Stimulated activated CD4-positive, alpha-beta T cell treated with anti-CD3 and anti-CD28 coated beads, Interleukin-4, amount 100 ng/mL, for 4 hours (primary cell): ENCODE measurements at regions not wholly inside any gene's neighbourhood (a gene's known extent, or its start where the extent isn't known, plus 50 kb on each side); places are given as distances from the start of the nearest gene placed in this dataset.
"Not testable (repeated sequence)": the region's sequence is repeated elsewhere in the genome, so short reads cannot be mapped to it uniquely, and the experiment has no call there.

ENCODE experiments used
- DNase-seq, 2 experiments: peaks; one replicate each; pipeline ENCODE4 v3.0.0-alpha.2; 2020

DNA sequence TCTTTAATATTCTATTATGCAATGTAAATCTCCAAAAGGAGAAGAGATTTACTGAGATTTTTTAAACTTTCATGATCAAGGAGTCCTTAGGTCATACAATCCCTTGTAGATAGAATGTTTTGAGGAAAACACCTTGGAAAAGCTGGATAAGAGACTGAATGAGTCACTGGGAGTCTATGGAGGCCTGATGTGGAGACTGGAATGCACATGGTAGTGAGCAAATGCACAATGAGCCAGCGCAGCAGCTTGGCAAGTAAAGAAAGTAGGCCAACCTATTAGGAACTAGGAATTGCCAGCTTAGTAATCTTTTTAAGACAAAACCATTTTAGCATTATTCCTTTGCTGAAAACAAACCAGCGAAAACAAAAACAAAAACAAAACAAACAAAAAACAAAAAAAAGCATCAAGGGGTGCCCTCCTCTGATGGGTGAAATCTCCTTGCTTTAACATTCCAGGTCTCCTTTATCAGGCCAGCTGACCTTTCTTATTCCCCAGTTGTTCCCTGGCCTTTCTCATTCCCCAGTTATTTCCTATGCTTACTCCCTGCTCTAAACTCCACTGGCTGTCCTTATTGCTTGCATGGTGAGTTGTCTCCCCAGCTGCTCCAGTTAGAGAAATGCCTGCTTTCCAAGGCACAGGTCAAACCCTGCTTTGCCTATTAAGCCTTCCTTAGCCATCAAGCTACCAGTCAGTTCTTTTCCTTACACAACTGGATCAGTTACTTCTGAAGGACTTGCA is 135.8 kb downstream of the PLCE1 start:
- no peak for DNase-seq

DNA sequence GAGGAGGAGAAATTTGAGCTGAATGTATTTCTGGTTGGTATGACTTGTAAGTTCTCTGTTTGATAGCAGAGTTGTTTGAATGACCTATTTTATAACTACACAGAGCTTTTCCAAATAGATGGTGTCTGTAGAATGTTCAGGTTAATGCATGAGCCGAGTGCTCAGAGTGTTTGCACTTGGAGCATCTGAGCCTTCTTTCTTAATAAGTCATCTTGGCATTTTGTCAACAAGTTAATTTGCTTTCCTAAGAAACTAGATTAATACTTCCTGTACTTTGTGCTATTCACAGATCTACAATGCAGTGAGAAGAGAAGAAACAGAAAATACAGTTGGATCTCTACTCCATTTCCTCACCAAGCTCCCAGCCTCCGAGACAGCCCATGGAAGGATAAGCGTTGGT is 138.2 kb downstream of the PLCE1 start:
- DNase-seq = no peak

DNA sequence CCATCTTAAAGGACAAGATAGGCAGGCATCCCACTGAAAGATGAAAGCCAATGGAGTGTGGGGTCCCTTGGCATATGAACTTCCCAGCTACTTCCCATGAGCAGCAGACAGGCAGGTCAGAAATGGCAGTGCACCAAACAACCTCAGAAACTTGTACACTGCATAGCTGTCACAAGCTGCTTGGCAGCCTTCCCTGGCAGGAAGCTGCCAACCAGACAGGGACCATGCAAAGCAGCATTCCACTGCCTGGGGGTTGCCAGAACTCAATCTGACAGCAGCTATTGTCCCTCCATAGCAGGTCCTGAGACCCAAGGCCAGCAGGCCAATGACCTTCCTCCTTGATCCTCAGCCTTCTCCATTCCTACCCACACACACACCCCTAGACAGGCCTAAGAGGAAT is 139.5 kb downstream of the PLCE1 start:
- DNase-seq = no peak

DNA sequence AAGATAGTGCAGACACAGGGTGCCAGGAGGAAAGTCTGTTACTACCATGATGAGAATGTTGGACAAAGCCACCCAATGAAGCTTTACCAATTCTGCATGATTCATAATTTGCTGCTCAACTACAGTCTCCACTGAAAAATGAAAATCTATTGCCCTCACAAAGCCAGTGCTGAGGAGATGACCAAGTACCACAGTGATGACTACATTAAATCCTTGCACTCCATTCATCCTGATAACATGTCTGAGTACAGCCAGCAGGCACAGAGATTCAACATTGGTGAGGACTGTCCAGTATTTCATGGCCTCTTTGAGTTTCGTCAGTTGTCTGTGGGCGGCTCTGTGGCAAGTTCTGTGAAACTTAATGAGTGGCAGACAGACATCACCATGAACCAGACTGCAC is 144.0 kb downstream of the PLCE1 start:
- DNase-seq = no peak

DNA sequence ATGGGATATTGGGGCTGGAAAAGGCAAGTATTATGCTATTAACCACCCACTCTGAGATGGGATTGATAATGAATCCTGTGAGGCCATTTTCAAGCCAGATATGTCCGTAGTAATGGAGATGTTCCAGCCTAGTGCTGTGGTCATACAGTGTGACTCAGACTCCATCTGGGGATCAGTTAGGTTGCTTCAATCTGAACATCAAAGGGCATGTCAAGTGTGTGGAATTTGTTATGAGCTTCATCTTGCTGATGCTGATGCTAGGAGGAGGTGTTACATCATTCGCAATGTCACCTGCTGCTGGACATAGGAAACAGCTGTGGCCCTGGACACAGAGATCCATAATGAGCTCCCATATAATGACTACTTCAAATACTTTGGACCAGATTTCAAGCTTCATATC is 144.7 kb downstream of the PLCE1 start:
- no peak for DNase-seq

DNA sequence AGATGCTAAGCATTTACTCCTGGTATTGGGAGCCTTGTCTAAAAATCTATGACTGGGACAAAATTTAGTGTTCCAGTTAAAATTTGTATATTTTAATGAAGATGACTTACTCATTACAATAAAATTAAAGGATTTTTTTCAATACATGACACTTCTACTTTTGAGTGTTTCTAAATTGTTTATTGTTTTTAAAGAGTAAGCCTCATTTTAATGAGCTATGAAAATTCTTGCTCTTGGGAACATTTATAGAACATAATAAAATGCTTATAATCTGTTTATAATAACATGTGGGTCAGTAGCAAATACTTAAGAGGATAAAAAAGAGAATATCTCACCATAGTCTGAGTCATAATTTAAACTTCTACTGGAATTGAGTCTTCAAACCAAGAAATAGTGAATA is 149.5 kb downstream of the PLCE1 start:
- DNase-seq = no peak

DNA sequence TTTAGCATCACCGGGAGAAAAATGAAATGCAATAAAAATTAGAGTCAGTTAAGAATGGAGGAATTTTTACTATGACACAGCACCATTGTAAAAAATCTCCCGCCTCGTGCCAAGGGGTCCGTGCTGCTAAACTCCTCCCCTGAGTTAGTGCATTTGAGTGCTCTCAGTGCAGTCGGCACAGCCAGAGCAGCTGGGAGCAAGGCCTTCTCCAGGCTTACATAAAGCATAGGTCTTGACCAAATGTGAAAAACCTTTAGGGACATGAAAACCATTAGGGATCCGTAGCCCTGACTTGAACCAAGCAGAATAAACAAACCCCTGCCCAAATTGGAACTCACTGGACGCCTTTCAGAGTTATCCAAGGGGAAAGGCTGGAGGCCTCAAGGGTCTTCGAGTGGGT is 152.6 kb downstream of the PLCE1 start:
- DNase-seq = no peak

DNA sequence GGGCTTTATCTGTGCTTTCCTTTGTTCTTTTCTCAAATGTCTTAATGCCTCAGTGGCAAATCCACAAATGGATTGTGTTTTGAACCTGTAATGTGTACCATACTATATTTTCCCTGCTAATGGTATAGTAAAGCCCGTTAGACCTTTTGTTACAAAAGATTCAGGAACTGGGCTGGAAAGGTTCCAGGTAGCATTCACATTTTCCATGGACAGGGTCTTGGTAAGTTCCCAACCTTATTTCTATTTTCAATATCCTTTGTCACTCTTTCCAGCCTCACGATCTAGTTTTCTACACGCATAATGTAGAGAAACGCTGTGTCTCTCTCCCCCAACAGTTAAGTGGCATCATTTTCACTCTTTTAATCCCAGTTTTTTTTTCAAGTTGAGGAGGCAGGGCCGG is 153.0 kb downstream of the PLCE1 start:
- DNase-seq = no peak

DNA sequence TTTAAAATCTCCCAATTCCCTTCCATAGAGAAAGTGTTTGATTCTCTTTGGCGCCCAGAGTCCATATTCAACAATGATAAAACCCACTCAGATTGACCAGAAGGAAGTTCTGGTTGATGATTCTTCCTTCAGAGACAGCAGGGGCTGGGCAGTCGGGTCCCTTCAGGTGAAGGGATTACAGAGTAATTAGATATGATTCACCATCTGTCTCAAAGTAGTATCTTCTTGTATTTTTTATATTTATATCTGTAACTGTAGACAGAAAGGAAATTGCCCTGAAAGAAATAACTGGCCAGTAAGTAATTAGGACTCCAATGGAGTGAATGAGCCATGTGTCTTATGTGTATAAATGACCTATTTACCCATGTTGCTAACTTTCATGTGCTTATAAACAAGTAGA is 156.0 kb downstream of the PLCE1 start:
- DNase-seq = no peak

DNA sequence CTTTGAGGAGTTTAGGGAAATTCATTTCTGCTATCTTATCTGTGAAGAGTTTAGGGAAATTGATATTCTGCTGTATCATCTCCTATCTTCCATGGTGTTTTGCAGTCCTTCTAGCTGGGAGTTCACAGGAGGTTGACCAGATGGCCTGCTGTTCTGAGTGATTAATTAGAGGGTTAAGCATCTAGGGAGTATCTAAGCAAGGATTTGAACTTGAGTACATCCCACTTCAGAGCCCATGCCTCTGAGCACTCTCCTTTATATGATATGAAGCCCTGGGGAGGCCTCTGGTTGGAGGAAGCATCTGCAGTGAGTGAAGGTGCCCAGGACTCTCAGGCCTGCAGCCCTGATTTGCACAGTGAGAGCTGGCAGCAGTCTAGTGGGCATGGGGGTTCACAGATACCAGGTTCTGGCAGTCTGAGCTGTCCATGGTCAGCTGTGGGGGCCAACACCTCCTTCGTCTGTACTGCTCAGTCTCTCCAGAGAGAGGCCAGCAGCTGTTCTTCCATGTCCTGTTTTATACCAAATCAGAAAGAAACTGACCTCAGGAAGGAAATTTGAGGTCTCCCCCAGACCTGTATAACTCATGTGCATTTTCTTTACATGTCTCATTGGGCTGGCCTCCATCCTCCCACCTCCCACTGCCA is 156.9 kb downstream of the PLCE1 start:
- DNase-seq = no peak

DNA sequence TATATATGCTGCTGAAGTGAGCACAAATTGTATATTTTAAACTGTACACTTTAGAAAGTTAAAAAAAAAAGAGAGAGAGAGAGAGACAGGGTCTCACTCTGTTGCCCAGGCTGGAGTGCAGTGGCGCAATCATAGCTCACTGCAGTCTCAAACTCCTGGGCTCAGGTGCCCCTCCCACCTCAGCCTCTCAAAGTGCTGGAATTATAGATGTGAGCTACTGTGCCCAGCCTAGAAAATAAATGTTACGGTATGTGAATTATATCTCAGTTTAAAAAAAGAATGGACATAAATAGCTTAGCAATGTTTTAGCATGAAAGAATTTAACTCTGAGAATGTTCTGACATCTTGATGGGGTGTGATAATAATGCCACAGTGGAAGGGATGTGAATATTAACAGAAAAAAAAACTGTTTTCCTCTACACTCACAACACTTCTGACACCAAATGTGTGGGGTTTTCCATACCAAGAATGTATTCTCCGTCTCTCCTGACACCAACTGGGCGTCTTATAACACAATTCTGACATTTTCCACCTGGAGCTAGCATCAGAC is 162.1 kb downstream of the PLCE1 start:
- DNase-seq = no peak

DNA sequence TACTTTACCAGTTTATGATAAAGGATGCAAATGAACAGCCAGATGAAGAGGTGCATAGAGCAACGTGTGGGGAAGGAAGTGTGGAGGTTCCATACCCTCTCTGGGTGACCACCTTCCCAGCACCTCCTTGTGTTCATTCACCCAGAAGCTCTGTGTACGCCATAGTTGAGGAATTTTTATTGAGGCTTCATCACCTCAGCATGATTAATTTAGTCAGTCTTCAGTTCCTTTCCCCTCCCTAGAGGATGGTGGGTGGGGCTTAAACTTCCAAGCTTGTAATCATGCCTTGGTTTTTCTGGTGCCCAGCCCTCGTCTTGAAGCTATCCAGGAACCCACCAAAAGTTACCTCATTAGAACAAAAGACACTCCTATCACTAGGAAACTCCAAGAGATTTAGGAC is 162.7 kb downstream of the PLCE1 start:
- DNase-seq = no peak

DNA sequence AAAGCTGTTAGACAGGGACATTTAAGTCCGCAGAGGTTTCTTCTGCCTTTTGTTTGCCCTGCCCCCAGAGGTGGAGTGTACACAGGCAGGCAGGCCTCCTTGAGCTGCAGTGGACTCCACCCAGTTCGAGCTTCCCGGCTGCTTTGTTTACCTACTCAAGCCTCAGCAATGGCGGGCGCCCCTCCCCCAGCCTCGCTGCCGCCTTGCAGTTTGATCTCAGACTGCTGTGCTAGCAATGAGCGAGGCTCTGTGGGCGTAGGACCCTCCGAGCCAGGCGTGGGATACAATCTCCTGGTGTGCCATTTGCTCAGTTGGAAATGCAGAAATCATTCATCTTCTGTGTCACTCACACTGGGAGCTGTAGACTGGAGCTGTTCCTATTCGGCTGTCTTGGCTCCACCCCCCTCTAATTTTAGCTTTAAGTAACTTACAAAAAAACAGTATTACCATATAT is 171.5 kb downstream of the PLCE1 start:
- not testable (repeated sequence) for DNase-seq

DNA sequence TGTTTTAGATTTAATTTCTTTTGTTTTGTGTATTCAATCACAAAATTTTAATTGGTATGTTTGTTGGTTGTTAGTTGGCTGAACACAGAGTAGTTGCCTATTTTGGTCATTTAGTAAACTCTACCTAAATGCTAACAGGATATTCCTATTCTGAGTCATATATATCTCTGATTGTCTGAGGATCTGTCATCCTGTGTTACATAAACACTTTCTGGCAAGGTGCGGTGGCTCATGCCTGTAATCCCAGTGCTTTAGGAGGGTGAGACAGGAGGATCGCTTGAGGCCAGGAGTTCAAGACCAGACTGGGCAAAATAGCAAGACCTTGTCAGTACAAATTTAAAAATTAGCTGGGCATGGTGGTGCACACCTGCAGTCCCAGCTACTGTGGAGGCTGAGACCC is 178.6 kb downstream of the PLCE1 start:
- no peak for DNase-seq

DNA sequence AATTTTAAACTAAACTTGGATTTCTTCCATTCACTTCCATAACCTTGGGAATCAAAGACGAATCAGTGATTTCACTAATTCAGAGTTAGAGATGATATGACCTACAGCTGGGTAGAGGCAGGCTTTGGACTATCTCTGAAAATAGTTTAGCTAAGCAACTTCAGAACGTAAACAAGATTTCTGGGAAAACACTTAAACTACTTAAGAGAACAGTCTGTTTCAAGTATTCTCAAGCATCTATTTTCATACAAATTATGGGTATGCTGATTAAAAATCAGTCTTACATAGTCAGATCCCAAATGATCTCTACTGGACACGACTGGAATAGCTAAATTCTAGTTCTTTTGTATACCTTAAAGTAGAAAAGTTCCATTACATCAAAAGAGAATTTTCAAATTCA is 179.9 kb downstream of the PLCE1 start:
- no peak for DNase-seq

DNA sequence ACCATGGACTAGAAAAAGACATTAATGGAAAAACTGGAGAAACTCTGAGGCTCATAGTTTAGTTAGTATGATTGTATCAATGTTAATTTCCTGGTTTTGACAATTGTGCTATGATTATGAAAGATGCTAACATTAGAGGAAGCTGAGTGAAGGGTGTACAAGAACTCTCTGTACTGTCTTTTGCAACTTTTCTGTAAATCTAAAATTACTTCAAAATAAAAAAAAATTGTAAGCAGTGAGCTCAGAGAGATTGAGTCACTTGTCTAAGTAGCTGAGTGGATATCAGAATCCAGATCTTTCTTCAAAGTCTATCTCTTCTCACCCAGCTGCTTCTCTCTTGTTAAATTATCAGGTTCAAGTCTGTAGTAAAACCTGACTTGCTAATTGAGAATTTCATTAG is 181.1 kb downstream of the PLCE1 start:
- DNase-seq = no peak

DNA sequence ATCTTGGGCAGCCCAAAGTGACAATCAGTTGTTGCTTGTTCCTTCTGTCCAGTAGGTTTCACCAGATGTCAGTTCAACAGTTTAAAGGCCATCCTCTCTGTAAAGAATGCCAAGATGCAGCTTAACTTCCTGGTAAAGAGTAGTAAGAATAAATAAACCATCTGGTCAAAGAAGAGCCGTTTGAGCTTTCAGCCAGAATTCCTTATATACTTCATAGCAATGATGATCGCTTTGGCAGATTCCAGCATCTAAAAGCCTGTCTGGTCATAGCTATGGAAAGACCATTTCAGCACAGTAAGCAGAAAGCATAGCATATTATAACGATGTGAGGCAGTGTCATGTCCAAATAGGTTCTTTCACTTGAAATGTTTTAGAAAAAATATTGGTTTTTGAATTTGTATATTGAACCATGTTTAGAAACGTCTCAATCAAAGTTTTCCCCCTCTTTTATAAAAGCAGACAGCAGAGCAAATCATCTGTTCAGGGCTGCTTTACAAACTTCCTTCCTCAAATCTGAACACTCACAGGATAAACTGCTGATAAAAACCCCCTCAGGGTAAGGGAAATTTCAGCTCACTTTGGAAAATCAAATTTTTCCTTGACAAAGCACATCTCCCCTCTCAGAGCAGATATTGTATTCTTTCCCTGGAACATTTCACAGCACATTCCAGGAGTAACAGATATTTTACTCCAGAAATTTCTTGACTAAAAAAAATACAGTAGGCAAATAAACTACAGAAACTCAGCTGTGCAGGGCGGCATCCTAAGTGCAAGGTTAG is 184.1 kb downstream of the NOC3L start:
- DNase-seq = no peak

DNA sequence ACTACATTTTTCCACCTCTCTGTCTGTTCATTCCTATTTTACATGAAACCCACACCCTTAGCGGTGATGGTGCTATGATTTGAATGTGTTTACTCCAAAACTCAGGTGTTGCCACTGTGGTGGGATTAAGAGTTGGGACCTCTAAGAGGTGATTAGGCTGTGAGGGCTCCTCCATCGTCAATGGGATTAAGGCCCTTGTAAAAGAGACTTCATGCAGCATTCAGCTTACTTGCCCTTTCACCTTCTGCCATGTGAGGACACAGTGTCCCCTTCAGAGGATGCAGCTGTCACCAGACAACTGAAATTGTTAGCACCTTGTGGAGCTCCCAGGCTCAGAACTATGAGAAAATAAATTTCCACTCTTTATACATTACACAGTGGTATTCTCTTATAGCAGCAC is 182.2 kb downstream of the NOC3L start:
- no peak for DNase-seq

DNA sequence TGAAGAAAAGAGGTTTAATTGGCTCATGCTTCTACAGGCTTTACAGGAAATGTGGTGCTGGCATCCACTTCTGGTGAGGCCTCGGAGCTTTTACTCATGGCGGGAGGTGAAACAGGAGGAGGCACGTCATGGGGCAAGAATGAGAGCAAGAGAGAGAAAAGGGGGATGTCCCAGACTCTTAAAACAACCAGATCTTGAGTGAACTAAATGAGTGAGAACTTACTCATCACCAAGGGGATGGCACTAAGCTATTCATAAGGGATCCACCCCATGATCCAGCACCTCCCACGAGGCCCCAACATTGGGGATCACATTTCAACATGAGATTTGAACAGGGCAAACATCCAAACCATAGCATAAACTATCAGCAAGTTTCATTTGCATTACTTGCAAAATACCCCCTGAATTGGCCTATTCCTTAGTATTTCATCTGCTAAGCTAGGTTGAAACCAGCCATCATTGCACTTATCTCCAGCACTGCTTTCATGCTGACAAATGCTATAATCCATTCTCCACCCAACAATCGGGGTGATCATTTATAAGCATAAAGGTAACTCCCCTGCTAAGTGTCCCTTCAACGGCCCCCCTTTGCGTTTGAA is 179.0 kb downstream of the NOC3L start:
- no peak for DNase-seq

DNA sequence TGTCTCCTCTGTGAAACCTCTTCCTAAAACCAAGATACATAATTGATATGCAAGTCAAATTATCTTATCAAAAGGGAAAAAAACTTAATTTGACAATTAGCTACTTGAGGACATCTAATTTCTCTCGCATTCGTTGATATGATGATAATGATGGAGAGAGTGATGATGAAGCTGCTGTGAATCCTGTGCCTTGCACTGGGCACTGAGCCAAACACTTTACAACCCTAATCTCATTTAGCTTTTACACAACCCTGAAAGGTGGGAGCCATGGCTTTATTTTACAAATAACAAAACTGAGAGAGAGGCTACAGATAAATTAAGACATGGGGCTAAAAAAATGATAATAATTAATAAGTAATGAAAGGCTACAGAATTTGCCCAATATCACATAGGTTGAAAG is 176.0 kb downstream of the NOC3L start:
- DNase-seq = no peak

DNA sequence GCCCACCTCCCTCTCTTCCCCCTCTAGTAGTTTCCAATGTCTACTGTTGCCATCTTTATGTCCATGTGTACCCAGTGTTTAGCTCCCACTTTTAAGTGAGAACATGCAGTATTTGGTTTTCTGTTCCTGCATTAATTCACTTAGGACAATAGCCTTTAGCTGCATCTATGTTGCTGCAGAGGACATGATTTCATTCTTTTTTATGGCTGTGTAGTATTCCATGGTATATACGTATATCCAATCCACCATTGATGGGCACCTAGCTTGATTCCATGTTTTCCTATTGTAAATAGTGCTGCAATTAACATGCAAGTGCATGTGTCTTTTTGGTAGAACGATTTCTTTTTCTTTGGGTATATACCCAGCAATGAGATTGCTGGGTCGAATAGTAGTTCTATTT is 170.4 kb downstream of the NOC3L start:
- DNase-seq = no peak

DNA sequence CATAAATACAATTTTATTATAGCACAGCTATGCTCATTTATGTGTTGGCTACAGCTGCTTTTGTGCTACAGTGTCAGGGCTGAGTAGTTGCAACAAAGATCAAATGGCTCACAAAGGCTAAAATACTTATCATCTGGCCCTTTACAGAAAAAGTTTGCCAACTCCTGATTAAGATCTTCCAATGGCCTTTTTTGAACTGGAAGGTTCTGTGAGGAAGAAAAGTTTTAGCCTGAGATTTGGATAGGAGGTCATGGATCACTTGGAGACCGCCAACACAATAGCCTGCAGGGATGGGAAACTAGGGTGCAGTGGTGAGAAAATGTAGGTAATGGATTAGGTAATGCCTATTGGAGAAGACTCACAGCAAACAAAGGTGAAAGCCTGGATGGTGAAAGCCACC is 169.8 kb downstream of the NOC3L start:
- no peak for DNase-seq

DNA sequence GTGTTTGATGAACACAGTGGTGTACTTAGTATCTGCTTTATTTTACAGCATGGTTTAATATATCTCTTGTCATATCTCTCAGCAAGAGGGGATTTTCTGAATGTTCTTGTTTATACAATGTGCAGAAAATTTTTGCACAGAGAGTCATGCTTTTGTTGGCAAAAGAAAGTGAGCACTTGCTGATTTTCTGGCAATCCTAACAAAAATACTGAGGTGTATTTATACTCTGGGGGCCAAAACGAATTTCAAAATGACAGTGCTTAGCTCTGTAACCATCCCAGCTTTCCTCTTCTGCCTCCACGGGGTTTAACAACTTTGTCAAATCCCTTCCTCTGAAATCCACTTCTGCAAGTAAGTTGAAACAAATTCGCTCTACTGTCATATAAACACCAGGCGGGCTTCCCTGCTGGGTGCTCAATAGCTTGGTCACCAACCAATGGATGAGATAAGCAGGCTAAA is 169.2 kb downstream of the NOC3L start:
- DNase-seq = no peak
